ENCODE measurements at regions not wholly inside any gene's neighbourhood (a gene's known extent, or its start where the extent isn't known, plus 50 kb on each side); places are given as distances from the start of the nearest gene placed in this dataset.

DNA sequence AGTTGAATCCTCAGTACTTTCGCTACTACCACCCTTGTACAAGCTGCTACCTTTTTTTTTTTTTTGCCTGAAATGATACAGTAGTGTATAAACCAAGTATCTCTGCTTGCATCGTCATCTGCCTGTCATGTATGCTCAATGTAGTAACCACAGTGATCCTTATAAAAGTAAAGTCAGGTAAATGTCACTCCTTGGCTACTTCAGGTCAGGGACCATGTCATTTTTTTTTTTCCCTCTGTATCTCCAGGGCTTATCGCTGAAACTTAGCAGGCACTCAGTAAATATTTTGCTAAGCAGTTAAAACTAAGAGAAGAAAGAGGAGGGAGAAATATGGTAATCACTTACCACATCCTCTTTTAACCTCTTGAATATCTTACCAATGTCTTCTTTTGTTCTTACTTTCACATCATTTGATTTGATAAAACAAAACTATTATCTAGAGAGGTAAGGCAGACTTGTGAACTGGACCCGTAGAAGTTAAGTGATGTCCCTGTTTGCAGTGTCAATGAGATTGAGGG lies 96.8 kb upstream of the KLF12 start (continued):
- TF ChIP-seq, protein P1, sequence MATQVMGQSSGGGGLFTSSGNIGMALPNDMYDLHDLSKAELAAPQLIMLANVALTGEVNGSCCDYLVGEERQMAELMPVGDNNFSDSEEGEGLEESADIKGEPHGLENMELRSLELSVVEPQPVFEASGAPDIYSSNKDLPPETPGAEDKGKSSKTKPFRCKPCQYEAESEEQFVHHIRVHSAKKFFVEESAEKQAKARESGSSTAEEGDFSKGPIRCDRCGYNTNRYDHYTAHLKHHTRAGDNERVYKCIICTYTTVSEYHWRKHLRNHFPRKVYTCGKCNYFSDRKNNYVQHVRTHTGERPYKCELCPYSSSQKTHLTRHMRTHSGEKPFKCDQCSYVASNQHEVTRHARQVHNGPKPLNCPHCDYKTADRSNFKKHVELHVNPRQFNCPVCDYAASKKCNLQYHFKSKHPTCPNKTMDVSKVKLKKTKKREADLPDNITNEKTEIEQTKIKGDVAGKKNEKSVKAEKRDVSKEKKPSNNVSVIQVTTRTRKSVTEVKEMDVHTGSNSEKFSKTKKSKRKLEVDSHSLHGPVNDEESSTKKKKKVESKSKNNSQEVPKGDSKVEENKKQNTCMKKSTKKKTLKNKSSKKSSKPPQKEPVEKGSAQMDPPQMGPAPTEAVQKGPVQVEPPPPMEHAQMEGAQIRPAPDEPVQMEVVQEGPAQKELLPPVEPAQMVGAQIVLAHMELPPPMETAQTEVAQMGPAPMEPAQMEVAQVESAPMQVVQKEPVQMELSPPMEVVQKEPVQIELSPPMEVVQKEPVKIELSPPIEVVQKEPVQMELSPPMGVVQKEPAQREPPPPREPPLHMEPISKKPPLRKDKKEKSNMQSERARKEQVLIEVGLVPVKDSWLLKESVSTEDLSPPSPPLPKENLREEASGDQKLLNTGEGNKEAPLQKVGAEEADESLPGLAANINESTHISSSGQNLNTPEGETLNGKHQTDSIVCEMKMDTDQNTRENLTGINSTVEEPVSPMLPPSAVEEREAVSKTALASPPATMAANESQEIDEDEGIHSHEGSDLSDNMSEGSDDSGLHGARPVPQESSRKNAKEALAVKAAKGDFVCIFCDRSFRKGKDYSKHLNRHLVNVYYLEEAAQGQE (IDR thresholded peaks at IDR 0.05; ENCODE audit: unreplicated experiment), result no peak

DNA sequence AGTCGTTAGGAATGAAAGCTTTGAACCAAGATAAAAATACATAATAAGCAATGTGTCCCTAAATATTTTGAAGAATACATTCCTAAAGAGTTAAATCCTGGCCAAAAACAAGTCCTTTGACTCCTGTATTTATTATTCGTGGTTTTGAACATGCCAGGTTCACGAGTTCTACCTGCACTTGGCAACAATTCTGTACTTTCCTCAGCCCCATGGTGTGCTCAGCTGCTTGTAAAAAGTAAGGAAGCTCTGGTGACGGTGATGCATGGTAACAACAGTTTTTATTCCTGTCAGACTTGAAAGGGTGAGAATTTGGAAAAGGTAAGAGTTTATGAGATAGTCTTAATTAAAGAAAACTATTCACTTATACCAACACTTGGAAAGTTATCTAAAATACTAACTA lies 95.0 kb upstream of the KLF12 start:
- no peak overlapping the region for H3K4me3 Mint-ChIP-seq
- H3F3A ChIP-seq (replicated peaks; ENCODE audit: low read depth), result no peaks in the 10 kb centered on the region
- H2AFZ ChIP-seq, result no peak overlapping the region
- H3K36me3 ChIP-seq (ENCODE audit: insufficient read depth), result no peaks in the 10 kb centered on the region
- no peaks in the 10 kb centered on the region for H3K27me3 ChIP-seq (ENCODE audit: insufficient read depth)
- no peaks in the 10 kb centered on the region for H3K9me3 Mint-ChIP-seq
- ATAC-seq (no peak), DNase-seq (ENCODE audit: low spot score) (no peak)
- H3K36me3 Mint-ChIP-seq (ENCODE audit: low read depth), result no peaks in the 10 kb centered on the region
- H3K9me2 ChIP-seq (ENCODE audit: insufficient read depth), result no peaks in the 10 kb centered on the region
- H3K79me2 ChIP-seq (replicated peaks; ENCODE audit: insufficient read depth), result no peaks in the 10 kb centered on the region
- H3K27ac Mint-ChIP-seq, result no peak overlapping the region
- no peaks in the 10 kb centered on the region for H3K4me1 ChIP-seq (ENCODE audit: insufficient read depth)
- H3K4me2 ChIP-seq, result no peak overlapping the region
- H3K4me3 ChIP-seq, result no peak overlapping the region
- H4K20me1 ChIP-seq (replicated peaks; ENCODE audit: insufficient read depth), result no peaks in the 10 kb centered on the region
- H3K4me1 Mint-ChIP-seq, result no peaks in the 10 kb centered on the region
- H3K27me3 Mint-ChIP-seq (ENCODE audit: insufficient read depth, low read depth, poor library complexity), result no peaks in the 10 kb centered on the region
- H3K27ac ChIP-seq (ENCODE audit: low read depth), result no peak overlapping the region
- no peak for TF ChIP-seq EZH2 (IDR thresholded peaks at IDR 0.05; ENCODE audit: low read depth, unreplicated experiment)
- TF ChIP-seq ZNF331 (CRISPR knock-in tag; IDR thresholded peaks at IDR 0.05; ENCODE audit: low read depth), result no peak
- TF ChIP-seq STAT1 (IDR thresholded peaks at IDR 0.05; ENCODE audit: unreplicated experiment), result no peak
- no peak for TF ChIP-seq JUNB (IDR thresholded peaks at IDR 0.05; ENCODE audit: unreplicated experiment)
- no peak for TF ChIP-seq POLR2AphosphoS5 (IDR thresholded peaks at IDR 0.05; ENCODE audit: low read depth)
- TF ChIP-seq, protein P1 (IDR thresholded peaks at IDR 0.05; ENCODE audit: unreplicated experiment), result no peak
- TF ChIP-seq, protein P2, sequence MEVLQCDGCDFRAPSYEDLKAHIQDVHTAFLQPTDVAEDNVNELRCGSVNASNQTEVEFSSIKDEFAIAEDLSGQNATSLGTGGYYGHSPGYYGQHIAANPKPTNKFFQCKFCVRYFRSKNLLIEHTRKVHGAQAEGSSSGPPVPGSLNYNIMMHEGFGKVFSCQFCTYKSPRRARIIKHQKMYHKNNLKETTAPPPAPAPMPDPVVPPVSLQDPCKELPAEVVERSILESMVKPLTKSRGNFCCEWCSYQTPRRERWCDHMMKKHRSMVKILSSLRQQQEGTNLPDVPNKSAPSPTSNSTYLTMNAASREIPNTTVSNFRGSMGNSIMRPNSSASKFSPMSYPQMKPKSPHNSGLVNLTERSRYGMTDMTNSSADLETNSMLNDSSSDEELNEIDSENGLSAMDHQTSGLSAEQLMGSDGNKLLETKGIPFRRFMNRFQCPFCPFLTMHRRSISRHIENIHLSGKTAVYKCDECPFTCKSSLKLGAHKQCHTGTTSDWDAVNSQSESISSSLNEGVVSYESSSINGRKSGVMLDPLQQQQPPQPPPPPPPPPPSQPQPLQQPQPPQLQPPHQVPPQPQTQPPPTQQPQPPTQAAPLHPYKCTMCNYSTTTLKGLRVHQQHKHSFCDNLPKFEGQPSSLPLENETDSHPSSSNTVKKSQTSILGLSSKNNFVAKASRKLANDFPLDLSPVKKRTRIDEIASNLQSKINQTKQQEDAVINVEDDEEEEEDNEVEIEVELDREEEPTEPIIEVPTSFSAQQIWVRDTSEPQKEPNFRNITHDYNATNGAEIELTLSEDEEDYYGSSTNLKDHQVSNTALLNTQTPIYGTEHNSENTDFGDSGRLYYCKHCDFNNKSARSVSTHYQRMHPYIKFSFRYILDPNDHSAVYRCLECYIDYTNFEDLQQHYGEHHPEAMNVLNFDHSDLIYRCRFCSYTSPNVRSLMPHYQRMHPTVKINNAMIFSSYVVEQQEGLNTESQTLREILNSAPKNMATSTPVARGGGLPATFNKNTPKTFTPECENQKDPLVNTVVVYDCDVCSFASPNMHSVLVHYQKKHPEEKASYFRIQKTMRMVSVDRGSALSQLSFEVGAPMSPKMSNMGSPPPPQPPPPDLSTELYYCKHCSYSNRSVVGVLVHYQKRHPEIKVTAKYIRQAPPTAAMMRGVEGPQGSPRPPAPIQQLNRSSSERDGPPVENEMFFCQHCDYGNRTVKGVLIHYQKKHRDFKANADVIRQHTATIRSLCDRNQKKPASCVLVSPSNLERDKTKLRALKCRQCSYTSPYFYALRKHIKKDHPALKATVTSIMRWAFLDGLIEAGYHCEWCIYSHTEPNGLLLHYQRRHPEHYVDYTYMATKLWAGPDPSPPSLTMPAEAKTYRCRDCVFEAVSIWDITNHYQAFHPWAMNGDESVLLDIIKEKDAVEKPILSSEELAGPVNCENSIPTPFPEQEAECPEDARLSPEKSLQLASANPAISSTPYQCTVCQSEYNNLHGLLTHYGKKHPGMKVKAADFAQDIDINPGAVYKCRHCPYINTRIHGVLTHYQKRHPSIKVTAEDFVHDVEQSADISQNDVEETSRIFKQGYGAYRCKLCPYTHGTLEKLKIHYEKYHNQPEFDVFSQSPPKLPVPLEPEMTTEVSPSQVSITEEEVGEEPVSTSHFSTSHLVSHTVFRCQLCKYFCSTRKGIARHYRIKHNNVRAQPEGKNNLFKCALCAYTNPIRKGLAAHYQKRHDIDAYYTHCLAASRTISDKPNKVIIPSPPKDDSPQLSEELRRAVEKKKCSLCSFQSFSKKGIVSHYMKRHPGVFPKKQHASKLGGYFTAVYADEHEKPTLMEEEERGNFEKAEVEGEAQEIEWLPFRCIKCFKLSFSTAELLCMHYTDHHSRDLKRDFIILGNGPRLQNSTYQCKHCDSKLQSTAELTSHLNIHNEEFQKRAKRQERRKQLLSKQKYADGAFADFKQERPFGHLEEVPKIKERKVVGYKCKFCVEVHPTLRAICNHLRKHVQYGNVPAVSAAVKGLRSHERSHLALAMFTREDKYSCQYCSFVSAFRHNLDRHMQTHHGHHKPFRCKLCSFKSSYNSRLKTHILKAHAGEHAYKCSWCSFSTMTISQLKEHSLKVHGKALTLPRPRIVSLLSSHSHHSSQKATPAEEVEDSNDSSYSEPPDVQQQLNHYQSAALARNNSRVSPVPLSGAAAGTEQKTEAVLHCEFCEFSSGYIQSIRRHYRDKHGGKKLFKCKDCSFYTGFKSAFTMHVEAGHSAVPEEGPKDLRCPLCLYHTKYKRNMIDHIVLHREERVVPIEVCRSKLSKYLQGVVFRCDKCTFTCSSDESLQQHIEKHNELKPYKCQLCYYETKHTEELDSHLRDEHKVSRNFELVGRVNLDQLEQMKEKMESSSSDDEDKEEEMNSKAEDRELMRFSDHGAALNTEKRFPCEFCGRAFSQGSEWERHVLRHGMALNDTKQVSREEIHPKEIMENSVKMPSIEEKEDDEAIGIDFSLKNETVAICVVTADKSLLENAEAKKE (CRISPR knock-in tag; IDR thresholded peaks at IDR 0.05), result no peak
- no peak for TF ChIP-seq NANOG (IDR thresholded peaks at IDR 0.05; ENCODE audit: borderline replicate concordance)
- TF ChIP-seq, protein P3, sequence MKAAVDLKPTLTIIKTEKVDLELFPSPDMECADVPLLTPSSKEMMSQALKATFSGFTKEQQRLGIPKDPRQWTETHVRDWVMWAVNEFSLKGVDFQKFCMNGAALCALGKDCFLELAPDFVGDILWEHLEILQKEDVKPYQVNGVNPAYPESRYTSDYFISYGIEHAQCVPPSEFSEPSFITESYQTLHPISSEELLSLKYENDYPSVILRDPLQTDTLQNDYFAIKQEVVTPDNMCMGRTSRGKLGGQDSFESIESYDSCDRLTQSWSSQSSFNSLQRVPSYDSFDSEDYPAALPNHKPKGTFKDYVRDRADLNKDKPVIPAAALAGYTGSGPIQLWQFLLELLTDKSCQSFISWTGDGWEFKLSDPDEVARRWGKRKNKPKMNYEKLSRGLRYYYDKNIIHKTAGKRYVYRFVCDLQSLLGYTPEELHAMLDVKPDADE (IDR thresholded peaks at IDR 0.05), result no peak
- no peak for TF ChIP-seq ZNF114 (CRISPR knock-in tag; IDR thresholded peaks at IDR 0.05)
- no peak for TF ChIP-seq CREB1 (CRISPR knock-in tag; IDR thresholded peaks at IDR 0.05; ENCODE audit: low read depth)
- no peak for TF ChIP-seq EZH2phosphoT487 (IDR thresholded peaks at IDR 0.05; ENCODE audit: unreplicated experiment)
